ENCODE measurements at regions not wholly inside any gene's neighbourhood (a gene's known extent, or its start where the extent isn't known, plus 50 kb on each side); places are given as distances from the start of the nearest gene placed in this dataset.
"Not testable (repeated sequence)": the region's sequence is repeated elsewhere in the genome, so short reads cannot be mapped to it uniquely, and the experiment has no call there.

DNA sequence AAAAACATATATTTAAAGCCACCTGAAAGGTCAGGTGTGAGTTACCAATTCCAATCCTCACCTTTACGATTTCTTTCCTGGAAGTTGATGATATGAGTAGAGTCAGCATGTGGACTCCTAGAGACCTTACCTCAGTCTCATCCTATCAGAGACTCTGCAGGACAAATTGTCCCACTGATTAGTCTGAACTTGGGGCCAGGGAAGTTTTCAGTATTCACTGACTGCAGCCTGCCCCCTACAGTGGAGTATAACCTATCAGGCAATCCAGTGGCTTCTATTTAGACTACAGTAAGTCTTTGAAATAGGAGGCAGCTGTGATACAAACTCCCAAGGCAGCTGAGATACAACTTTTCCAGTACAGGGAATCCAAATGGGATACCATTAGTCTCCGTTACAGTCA lies 449.4 kb upstream of the CDH10 start:
- Histone ChIP-seq H3K4me1 (no peaks in the 10 kb centered on the region), H3K4me3 (no peak overlapping the region), H3K9me3 (replicated peaks) (no peaks in the 10 kb centered on the region), H3K36me3 (no peaks in the 10 kb centered on the region), H3K27ac (replicated peaks) (no peak overlapping the region), H3K27me3 (ENCODE audit: low read depth) (no peaks in the 10 kb centered on the region)
- DNase-seq, result no peak
- TF ChIP-seq, protein P1, sequence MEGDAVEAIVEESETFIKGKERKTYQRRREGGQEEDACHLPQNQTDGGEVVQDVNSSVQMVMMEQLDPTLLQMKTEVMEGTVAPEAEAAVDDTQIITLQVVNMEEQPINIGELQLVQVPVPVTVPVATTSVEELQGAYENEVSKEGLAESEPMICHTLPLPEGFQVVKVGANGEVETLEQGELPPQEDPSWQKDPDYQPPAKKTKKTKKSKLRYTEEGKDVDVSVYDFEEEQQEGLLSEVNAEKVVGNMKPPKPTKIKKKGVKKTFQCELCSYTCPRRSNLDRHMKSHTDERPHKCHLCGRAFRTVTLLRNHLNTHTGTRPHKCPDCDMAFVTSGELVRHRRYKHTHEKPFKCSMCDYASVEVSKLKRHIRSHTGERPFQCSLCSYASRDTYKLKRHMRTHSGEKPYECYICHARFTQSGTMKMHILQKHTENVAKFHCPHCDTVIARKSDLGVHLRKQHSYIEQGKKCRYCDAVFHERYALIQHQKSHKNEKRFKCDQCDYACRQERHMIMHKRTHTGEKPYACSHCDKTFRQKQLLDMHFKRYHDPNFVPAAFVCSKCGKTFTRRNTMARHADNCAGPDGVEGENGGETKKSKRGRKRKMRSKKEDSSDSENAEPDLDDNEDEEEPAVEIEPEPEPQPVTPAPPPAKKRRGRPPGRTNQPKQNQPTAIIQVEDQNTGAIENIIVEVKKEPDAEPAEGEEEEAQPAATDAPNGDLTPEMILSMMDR (IDR thresholded peaks at IDR 0.05; ENCODE audit: borderline replicate concordance), result no peak
- intact Hi-C loops (cut with micrococcal nuclease), result no loop called here

GRCh38 chr5:25091921-25092320 lies 447.1 kb upstream of the CDH10 start:
- Histone ChIP-seq H3K4me1 (no peaks in the 10 kb centered on the region), H3K9me3 (replicated peaks) (no peaks in the 10 kb centered on the region), H3K4me3 (no peak overlapping the region), H3K27ac (replicated peaks) (no peak overlapping the region), H3K36me3 (no peaks in the 10 kb centered on the region), H3K27me3 (ENCODE audit: low read depth) (no peaks in the 10 kb centered on the region)
- no peak for DNase-seq
- TF ChIP-seq, protein P1 (IDR thresholded peaks at IDR 0.05; ENCODE audit: borderline replicate concordance), result no peak
- intact Hi-C loops (cut with micrococcal nuclease), result no loop called here

DNA sequence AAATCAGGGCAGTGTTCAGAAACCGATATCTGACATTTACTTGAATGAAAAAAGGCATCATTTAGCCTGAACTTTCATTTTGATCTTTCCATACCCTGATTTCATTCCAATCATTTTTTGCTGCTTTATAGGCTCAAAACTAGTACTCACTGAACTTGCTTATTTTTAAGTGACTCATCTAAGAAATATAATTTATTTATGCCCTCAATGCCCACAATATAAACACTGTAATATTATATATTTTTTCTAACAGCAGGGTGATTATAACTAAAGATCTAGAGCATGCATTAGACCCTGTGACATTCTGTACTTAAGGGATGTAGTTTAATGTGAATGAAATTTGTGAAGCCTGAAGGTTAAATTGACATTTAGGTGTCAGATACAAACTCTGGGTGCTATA lies 446.1 kb upstream of the CDH10 start:
- intact Hi-C loops (cut with micrococcal nuclease), result no loop called here
- no peaks in the 10 kb centered on the region for H3K9me3 ChIP-seq (replicated peaks)
- H3K27ac ChIP-seq (replicated peaks), result no peak overlapping the region
- H3K36me3 ChIP-seq, result no peaks in the 10 kb centered on the region
- no peaks in the 10 kb centered on the region for H3K27me3 ChIP-seq (ENCODE audit: low read depth)
- H3K4me3 ChIP-seq, result no peak overlapping the region
- H3K4me1 ChIP-seq, result no peaks in the 10 kb centered on the region
- no peak for DNase-seq
- TF ChIP-seq, protein P1 (IDR thresholded peaks at IDR 0.05; ENCODE audit: borderline replicate concordance), result no peak

DNA sequence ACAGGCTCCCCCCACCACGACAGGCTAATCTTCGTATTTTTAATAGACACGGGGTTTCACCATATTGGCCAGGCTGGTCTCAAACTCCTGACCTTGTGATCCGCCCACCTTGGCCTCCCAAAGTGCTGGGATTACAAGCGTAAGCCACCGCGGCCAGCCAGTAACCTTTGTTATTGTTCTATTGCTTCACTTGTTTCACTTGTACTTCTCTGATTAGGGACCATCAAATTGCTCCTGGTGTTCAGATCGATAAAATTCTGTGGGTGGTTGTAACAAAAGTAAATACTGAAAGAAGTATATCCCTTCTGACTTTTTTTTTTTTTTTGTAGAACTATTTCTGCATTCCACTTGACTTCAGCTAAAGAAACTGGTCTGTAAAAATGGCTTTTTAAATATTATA lies 445.5 kb upstream of the CDH10 start:
- intact Hi-C loops (cut with micrococcal nuclease), result no loop called here
- DNase-seq, result no peak
- Histone ChIP-seq H3K27me3 (ENCODE audit: low read depth) (no peaks in the 10 kb centered on the region), H3K36me3 (no peaks in the 10 kb centered on the region), H3K27ac (replicated peaks) (no peak overlapping the region), H3K4me1 (no peaks in the 10 kb centered on the region), H3K4me3 (no peak overlapping the region), H3K9me3 (replicated peaks) (no peaks in the 10 kb centered on the region)
- TF ChIP-seq, protein P1 (IDR thresholded peaks at IDR 0.05; ENCODE audit: borderline replicate concordance), result no peak

GRCh38 chr5:25088689-25089088 lies 443.9 kb upstream of the CDH10 start:
- H3K27ac ChIP-seq (replicated peaks); H3K27me3 ChIP-seq (ENCODE audit: low read depth); H3K9me3 ChIP-seq (replicated peaks); H3K36me3 ChIP-seq; DNase-seq; H3K4me3 ChIP-seq; H3K4me1 ChIP-seq; intact Hi-C loops (cut with micrococcal nuclease): not testable (repeated sequence)

GRCh38 chr5:25083261-25083660 lies 438.5 kb upstream of the CDH10 start:
- DNase-seq; intact Hi-C loops (cut with micrococcal nuclease): not testable (repeated sequence)

GRCh38 chr5:25066239-25066638 lies 421.5 kb upstream of the CDH10 start:
- intact Hi-C loops (cut with micrococcal nuclease), result no loop called here

More at GRCh38 chr5:25083261-25083660, 438.5 kb upstream of the CDH10 start:
- H3K27me3 ChIP-seq (ENCODE audit: low read depth); H3K27ac ChIP-seq (replicated peaks); H3K36me3 ChIP-seq; H3K9me3 ChIP-seq (replicated peaks); H3K4me1 ChIP-seq; H3K4me3 ChIP-seq: not testable (repeated sequence)

More at GRCh38 chr5:25066239-25066638, 421.5 kb upstream of the CDH10 start:
- Histone ChIP-seq H3K4me1 (no peaks in the 10 kb centered on the region), H3K4me3 (no peak overlapping the region), H3K27ac (replicated peaks) (no peak overlapping the region), H3K36me3 (no peaks in the 10 kb centered on the region), H3K27me3 (ENCODE audit: low read depth) (no peaks in the 10 kb centered on the region), H3K9me3 (replicated peaks) (peaks cover 5% of the 10 kb centered on the region)
- TF ChIP-seq, protein P1 (IDR thresholded peaks at IDR 0.05; ENCODE audit: borderline replicate concordance), result no peak
- no peak for DNase-seq

Measured in left ventricle myocardium inferior (tissue), 1 donor.